DND-41 (cell line): ENCODE measurements at regions not wholly inside any gene's neighbourhood (a gene's known extent, or its start where the extent isn't known, plus 50 kb on each side); places are given as distances from the start of the nearest gene placed in this dataset.
"Not testable (repeated sequence)": the region's sequence is repeated elsewhere in the genome, so short reads cannot be mapped to it uniquely, and the experiment has no call there.

Experiments used
- ATAC-seq: fragments of 200-7000 bp; cut with Tn5 transposase; 3 replicates; pipeline ENCODE4 v1.9.1; 2021; ENCODE audit warnings: low read depth; ENCODE audit not compliant: insufficient read depth
- DNase-seq: peaks from one replicate; pipeline ENCODE4 v3.0.0-alpha.2; 2020
- H2AFZ ChIP-seq: 2 replicates; pipeline ENCODE4 v1.6.0; 2012; ENCODE audit warnings: low read depth, low read length
- H3K27ac ChIP-seq: 2 replicates; pipeline ENCODE4 v1.5.1; 2012; ENCODE audit warnings: low read length, inconsistent platforms
- H3K27me3 ChIP-seq: fragments of 200-600 bp; sonication (generic); 2 replicates; pipeline ENCODE4 v1.6.0; 2012; ENCODE audit warnings: low read length, mild to moderate bottlenecking, inconsistent platforms; ENCODE audit not compliant: insufficient read depth, poor library complexity
- H3K36me3 ChIP-seq: 2 replicates; pipeline ENCODE4 v1.5.1; 2012; ENCODE audit warnings: low read length, inconsistent platforms; ENCODE audit not compliant: insufficient read depth
- H3K4me1 ChIP-seq: 2 replicates; pipeline ENCODE4 v1.5.1; 2012; ENCODE audit warnings: mild to moderate bottlenecking, low read length; ENCODE audit not compliant: insufficient read depth
- H3K4me2 ChIP-seq: 2 replicates; pipeline ENCODE4 v1.6.0; 2012; ENCODE audit warnings: mild to moderate bottlenecking, moderate library complexity, low read length, inconsistent platforms; ENCODE audit not compliant: insufficient read depth
- H3K4me3 ChIP-seq, 2 experiments: fragments of 200-600 bp in 1 of 2; shearing (Covaris generic) in 1 of 2; 2 replicates each; pipeline ENCODE4 v1.5.1; 2012 to 2016; ENCODE audit warnings: inconsistent platforms in 2 of 2, low read length in 2 of 2, mild to moderate bottlenecking in 2 of 2, low read depth in 1 of 2, moderate library complexity in 1 of 2
- H3K79me2 ChIP-seq: 2 replicates; pipeline ENCODE4 v1.6.0; 2012; ENCODE audit warnings: low read length, inconsistent platforms; ENCODE audit not compliant: insufficient read depth
- H3K9ac ChIP-seq: 2 replicates; pipeline ENCODE4 v1.6.0; 2012; ENCODE audit warnings: low read depth, mild to moderate bottlenecking, inconsistent platforms, low read length, moderate library complexity
- H3K9me3 ChIP-seq: 2 replicates; pipeline ENCODE4 v1.5.1; 2012; ENCODE audit warnings: low read length, moderate library complexity, mild to moderate bottlenecking, inconsistent platforms; ENCODE audit not compliant: insufficient read depth, severe bottlenecking
- H4K20me1 ChIP-seq: 2 replicates; pipeline ENCODE4 v1.6.0; 2012; ENCODE audit warnings: low read length; ENCODE audit not compliant: insufficient read depth
- CTCF ChIP-seq: IDR thresholded peaks from 2 replicates; pipeline ENCODE4 v1.5.1; 2012; ENCODE audit warnings: borderline replicate concordance, low read length, moderate library complexity, mild to moderate bottlenecking; ENCODE audit not compliant: poor library complexity, severe bottlenecking; ENCODE audit errors: extremely low read depth
- EZH2 ChIP-seq: IDR thresholded peaks from 3 replicates; pipeline ENCODE4 v1.6.1; 2012; ENCODE audit warnings: borderline replicate concordance, low read depth, mild to moderate bottlenecking, moderate library complexity, low read length, inconsistent platforms; ENCODE audit not compliant: severe bottlenecking

- Histone ChIP-seq H3K4me2 (no peak overlapping the region), H2AFZ (no peak overlapping the region), H3K4me3 (no peak overlapping the region), H3K36me3 (no peaks in the 10 kb centered on the region), H3K9ac (no peak overlapping the region), H3K27me3 (no peaks in the 10 kb centered on the region), H4K20me1 (no peaks in the 10 kb centered on the region), H3K27ac (no peak overlapping the region), H3K4me1 (no peaks in the 10 kb centered on the region), H3K79me2 (no peaks in the 10 kb centered on the region), H3K9me3 (no peaks in the 10 kb centered on the region)
- DNase-seq (no peak), ATAC-seq (no peak)
- TF ChIP-seq EZH2 (no peak), CTCF (no peak)
These were observed 129.7 kb downstream of the ZNF248 start for GRCh38 chr10:37727491-37728352.

DNA sequence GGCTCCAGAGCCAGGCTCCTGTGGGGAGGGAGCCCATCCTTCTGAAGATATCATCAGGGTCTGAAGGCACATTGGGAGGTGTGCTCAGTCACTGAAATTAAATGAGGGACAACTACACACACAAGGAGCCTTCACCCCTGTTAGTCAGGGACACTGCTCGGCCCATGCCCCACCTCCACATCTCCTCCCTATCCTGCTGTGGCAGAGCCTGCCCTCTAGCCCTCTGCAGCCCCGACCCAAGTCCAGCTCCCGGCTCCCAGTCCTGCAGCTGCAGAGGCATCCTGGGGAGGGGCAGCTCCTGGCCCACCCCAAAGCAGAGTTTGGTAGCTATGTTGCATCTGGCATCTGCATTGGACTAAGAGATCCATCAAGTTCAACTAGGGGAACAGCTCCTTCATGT, 136.3 kb downstream of the ZNF248 start:
- Histone ChIP-seq H3K9ac (no peak overlapping the region), H3K36me3 (no peaks in the 10 kb centered on the region), H3K79me2 (no peaks in the 10 kb centered on the region), H3K4me2 (no peak overlapping the region), H3K27me3 (no peaks in the 10 kb centered on the region), H3K4me3 (no peak overlapping the region), H3K9me3 (no peaks in the 10 kb centered on the region), H3K4me1 (no peaks in the 10 kb centered on the region), H3K27ac (no peak overlapping the region), H2AFZ (no peak overlapping the region), H4K20me1 (no peaks in the 10 kb centered on the region)
- ATAC-seq (no peak), DNase-seq (no peak)
- TF ChIP-seq CTCF, result no peak
- no peak for TF ChIP-seq EZH2

- H4K20me1 ChIP-seq, H3K9me3 ChIP-seq, DNase-seq, H3K4me1 ChIP-seq, H3K27me3 ChIP-seq, ATAC-seq, H2AFZ ChIP-seq, H3K36me3 ChIP-seq, H3K4me3 ChIP-seq, H3K9ac ChIP-seq, H3K79me2 ChIP-seq, H3K4me2 ChIP-seq, H3K27ac ChIP-seq: not testable (repeated sequence)
These were observed 139.3 kb downstream of the ZNF248 start for GRCh38 chr10:37718060-37718459.

- Histone ChIP-seq H2AFZ (no peak overlapping the region), H3K4me3 (no peak overlapping the region), H3K79me2 (no peaks in the 10 kb centered on the region), H3K4me2 (no peak overlapping the region), H3K9me3 (no peaks in the 10 kb centered on the region), H3K27ac (no peak overlapping the region), H4K20me1 (no peaks in the 10 kb centered on the region), H3K4me1 (no peaks in the 10 kb centered on the region), H3K27me3 (no peaks in the 10 kb centered on the region), H3K36me3 (no peaks in the 10 kb centered on the region), H3K9ac (no peak overlapping the region)
- TF ChIP-seq CTCF (no peak), EZH2 (no peak)
- ATAC-seq, result no peak
- no peak for DNase-seq
These were observed 143.8 kb downstream of the ZNF248 start for GRCh38 chr10:37713642-37714041.
